HG02642 (cell line): ENCODE measurements at regions not wholly inside any gene's neighbourhood (a gene's known extent, or its start where the extent isn't known, plus 50 kb on each side); places are given as distances from the start of the nearest gene placed in this dataset.
"Not testable (repeated sequence)": the region's sequence is repeated elsewhere in the genome, so short reads cannot be mapped to it uniquely, and the experiment has no call there.

Source experiments
- ATAC-seq: cut with Tn5 transposase; IDR thresholded peaks from one replicate; pipeline ENCODE4 v1.9.1; 2021; ENCODE audit warnings: mild to moderate bottlenecking; ENCODE audit not compliant: unreplicated experiment, poor library complexity

GRCh38 chr5:53263151-53263550 is 153.6 kb upstream of the MOCS2 start:
- no peak for ATAC-seq

GRCh38 chr5:53265043-53265442 is 155.5 kb upstream of the MOCS2 start:
- ATAC-seq, result no peak

GRCh38 chr5:53268241-53268640 is 158.7 kb upstream of the MOCS2 start:
- not testable (repeated sequence) for ATAC-seq

- no peak for ATAC-seq
Measured at GRCh38 chr5:53275666-53276065, 166.1 kb upstream of the MOCS2 start.

DNA sequence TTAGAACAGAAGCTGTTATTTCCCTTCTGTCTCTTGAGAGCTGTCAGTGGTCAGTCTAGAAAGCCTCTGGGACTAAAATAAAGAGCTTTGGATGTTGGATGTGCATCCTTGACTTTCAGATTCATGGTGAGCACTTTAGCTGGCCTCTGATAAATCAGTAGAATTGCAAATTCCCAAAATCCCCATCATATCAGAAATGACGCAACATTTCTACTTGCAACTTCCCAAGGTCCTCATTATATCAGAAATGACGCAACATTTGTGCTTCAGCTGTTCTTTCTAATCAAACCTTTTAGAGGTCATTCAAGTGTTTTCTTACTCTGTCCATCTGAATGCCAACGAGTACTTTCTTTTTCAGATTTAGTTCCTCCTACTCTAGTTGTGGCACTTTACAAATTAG is 167.3 kb upstream of the MOCS2 start:
- ATAC-seq, result no peak

DNA sequence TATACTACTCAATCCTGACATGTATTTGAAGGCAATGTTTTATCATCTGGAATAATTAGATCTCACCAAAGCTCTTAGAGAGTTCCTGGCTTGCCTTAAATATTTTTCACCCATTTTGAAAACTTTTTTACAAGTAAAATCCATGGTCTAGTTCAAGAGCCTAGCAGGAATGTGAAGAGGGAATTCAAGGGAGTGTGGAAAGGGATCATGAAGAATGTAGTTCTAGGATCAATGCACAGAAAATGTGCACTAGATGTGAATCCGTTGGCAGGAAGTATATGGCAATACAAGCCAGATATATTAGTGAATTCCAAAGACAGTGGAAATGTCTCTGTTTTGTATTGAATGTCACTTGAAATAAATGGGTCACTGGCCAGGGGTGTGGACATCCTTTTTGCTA is 167.9 kb upstream of the MOCS2 start:
- no peak for ATAC-seq

GRCh38 chr5:53287573-53287972 is 178.0 kb upstream of the MOCS2 start:
- ATAC-seq, result no peak

DNA sequence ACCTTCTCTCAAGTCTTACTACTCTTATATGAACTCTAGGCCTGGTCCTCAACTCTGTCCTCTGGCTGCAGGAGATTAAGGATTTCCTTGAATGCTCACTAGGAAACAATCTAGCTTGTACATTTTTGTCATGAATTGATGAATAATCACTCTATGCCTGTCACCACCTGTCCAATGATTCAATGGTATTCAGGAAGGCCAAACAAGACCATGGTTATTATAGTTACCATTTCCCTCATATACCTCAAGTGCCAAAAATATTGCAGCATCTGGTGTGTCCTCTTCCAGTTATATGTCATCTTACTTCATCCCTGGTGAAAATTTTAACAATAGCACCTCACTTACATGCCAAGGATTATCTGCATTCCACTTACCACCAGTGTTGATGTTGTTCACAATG is 179.0 kb upstream of the MOCS2 start:
- ATAC-seq, result no peak

DNA sequence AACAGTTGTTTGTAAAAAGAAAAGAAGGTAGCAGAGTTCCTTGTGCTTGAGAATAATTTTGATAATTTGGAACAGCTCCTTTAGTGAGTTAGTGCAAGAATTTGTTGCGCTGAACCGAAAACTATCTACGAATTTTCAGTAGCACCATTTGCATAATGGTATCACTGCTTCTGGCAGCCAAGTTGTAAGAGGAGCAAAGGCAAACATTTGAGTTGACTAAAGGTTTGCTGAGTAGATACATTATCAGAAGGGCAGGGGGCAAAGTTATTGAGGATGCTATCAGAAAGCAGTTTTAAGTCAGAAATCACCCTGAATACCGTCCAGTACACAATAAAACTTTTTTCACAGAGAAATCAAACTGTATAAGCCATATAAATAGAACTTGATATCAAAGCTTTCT is 181.5 kb upstream of the MOCS2 start:
- ATAC-seq, result no peak

DNA sequence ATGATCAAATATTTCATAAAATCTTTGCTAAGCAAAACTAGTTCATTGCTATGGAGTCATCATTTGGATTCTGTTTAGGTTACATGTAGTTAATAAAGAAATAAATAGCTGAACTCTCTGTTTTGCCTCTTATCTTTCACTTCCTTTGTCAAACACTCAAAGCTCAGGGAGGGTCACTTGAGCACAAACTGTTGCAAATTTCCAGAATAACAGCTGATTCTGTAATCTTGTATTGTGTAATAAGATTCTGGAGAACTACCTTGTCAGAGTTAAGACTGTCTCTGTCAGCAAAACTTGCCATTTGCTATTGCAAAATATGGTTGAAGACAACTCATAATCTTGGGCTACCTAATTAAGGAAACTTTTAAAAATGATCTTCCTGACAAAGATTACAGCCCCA is 182.0 kb upstream of the MOCS2 start:
- ATAC-seq, result no peak

DNA sequence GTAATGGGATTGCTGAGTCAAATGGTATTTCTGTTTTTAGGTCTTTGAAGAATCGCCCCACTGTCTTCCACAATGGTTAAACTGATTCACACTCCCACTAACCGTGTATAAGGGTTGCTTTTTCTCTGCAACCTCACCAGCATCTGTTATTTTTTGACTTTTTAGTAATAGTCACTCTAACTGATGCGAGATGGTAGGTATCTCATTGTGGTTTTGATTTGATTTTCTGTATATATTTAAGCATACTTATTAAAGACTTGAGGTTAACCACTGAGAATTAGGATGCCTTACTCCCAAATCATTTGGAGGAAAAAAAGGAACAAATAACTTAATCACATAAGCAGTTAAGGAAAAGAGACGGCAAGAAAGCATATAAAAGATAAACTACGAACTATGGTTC is 181.6 kb upstream of the FST start:
- no peak for ATAC-seq

DNA sequence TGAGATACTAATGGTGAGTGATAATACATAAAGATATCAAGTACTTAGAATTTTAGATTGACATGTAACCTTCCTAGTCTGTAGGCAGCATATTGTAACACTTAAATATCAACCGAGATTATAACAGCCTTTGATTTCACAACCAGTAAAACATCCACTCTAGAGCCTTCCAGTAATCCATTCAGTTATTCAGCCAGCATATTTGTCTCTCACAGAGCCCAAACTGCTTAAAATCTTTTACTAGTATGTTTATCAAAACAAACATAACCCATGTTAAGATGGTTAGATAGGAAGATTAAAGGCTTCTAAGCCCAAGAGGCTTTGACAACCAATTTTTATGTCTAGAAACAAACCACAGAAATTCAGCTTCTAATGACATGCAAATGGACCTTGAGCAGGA is 177.9 kb upstream of the FST start:
- ATAC-seq, result no peak

DNA sequence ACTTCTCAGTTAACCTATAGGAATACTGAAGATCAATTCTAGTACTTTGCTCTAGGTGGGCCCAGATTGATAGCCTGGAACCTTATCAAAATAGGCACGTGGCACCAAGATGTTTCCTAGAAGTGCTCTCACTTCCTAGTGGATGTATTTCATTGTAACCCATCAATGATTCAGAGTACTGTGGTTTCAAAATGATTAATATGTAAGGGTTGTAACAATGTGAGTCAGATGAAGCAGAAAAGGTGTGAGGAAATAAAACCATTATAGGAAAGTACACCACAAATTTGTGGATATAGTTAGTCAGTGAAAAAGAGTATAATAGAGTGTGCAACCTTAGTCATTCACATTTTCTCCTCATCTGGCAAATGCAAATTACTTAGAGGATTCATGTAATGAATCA is 177.3 kb upstream of the FST start:
- ATAC-seq, result no peak

- ATAC-seq, result not testable (repeated sequence)
Measured at GRCh38 chr5:53305316-53305715, 175.1 kb upstream of the FST start.

DNA sequence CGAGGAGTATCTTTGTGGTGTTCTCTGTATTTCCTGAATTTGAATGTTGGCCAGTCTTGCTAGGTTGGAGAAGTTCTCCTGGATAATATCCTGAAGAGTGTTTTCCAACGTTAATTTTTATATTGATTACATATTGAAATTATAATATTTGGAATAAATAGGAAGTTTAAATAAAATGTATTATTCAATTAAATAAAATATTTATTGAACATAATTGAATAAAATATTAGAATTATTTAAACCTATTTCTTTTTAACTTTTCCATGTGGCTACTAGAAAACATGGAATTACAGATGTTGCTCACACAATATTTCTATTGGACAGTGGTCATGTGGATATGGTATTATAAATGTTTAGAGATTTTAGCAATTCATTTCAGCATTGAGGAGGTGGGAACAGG is 170.8 kb upstream of the FST start:
- ATAC-seq, result no peak

DNA sequence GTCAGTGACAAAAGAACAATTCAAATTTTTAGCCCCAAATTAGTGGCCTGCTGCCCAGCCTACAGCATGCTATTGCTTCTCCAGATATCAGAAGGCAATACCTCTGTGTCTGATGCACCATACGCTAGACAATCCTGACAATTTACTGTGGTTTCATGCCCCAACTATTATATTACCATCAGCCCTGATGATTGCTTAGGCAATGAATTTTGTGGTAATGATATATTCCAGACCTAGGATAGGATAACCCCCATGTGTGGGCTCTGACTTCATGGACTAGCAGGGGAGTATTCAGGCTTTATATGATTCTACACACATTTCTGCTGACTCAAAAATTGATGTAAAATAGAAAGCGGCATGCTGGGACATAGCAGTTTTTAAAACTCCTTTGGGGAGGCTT is 168.7 kb upstream of the FST start:
- ATAC-seq, result no peak

DNA sequence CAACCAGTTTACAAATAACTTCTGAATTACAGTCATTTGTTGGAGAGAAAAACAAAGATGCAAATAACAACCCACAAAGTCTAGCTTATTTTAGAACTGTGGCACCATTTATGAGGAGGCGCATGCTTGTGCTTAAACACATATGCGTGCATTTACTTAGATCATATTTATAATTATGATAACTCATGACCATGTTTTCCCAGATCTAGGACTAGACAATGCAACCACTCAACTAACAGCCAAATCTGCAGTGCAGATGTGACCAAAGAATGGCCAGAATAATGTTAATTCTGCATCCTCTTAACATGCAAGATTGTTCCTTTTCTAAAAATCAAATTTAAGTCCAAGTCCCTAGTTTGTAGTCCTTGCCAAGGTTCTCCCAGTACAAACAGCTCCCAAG is 167.3 kb upstream of the FST start:
- no peak for ATAC-seq

- no peak for ATAC-seq
Measured at GRCh38 chr5:53318303-53318702, 162.1 kb upstream of the FST start.

DNA sequence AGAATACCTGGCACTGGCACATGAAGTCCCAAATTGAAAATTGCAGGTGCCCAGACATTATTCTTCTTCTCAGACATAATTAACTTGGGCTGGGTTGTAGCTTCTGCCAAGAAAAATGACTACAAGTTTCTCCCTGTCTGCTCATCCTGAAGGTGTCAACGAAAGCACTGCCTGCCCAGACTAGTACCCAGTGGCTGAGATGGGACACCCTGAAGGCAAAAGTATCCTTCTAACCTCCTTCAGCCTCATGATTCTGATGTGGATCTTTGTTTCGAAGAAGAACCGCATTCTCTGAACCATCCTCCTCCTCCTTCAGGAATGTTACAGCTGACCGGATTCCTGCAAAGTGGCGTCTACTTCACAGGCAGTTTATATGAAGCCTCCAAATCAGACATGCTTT is 161.1 kb upstream of the FST start:
- ATAC-seq, result no peak

DNA sequence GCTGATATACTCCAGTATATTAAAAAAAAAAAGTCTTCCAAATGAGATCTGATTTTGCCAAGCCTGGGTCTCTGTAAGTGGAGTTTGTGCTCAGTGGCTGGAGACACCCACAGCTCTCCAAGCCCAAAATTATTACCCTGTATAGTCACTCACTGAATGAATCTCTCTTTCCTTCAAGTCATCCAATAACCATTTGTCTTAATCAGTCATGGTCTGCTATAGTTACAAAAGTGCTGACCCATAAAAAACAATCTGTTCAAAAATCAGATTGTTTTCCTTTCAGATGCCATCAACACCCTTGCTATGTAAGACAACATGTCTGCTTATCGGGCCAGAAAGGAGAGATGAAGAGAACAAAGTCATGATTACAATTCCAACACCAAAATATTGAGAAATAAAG is 159.4 kb upstream of the FST start:
- no peak for ATAC-seq

- no peak for ATAC-seq
Measured at GRCh38 chr5:53321721-53322120, 158.7 kb upstream of the FST start.

DNA sequence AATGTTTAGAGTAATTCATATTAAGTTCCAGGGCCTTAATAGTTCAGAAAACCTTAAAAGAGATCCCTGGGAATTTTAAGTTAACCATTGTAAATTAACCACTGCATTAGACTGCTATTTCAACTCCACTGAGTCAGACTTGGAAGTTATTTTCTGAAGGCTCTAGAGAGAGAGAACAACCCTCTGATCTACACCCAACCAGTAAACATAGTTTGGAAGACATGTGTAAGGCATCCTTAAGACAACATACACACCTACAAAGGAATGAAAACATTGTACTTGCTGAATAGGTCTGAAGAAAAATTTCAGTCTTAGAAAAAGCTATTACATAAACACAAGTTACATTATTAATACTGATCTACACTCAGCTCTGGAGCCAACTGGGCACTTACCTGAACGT is 158.2 kb upstream of the FST start:
- ATAC-seq, result no peak

DNA sequence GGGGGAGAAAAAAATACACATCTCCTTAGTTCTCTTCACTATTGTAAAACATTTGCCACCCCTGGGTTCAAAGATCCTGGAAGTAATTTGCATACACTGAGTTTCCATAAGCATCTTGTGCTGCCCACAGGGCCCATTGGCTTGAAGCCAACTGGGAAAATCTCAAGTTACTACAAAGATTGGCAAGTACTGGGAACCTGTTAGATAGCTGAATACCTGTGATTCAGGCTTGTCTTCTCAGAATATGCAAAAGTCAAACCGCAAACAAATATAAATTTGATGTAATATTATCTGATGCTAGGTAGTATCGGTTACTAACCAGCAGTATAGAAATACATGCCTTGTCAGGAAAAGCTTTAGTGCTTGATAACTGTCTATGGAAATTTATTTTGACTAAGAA is 156.9 kb upstream of the FST start:
- ATAC-seq, result no peak
